DOHH2 (cell line): ENCODE measurements at regions not wholly inside any gene's neighbourhood (a gene's known extent, or its start where the extent isn't known, plus 50 kb on each side); places are given as distances from the start of the nearest gene placed in this dataset.

Experiments
- H3F3A ChIP-seq: fragments of 200-600 bp; sonication (generic), shearing (Covaris generic); 2 replicates; pipeline ENCODE4 v1.6.0; 2016; ENCODE audit warnings: antibody characterized with exemption, mild to moderate bottlenecking; ENCODE audit not compliant: control insufficient read depth, insufficient read depth
- H3K27ac ChIP-seq: fragments of 200-600 bp; sonication (generic); 2 replicates; pipeline ENCODE4 v1.5.1; 2014; ENCODE audit warnings: low read depth, mild to moderate bottlenecking, low read length, moderate library complexity
- H3K27me3 ChIP-seq: fragments of 200-600 bp; sonication (generic); 2 replicates; pipeline ENCODE4 v1.6.1; 2014; ENCODE audit warnings: mild to moderate bottlenecking, low read length, mixed read lengths; ENCODE audit not compliant: control insufficient read depth
- H3K36me3 ChIP-seq: fragments of 200-600 bp; sonication (generic); 2 replicates; pipeline ENCODE4 v1.6.1; 2014; ENCODE audit warnings: mild to moderate bottlenecking, low read length, moderate library complexity, mixed read lengths; ENCODE audit not compliant: control insufficient read depth
- H3K4me1 ChIP-seq: fragments of 200-600 bp; sonication (generic); 2 replicates; pipeline ENCODE4 v1.6.1; 2014; ENCODE audit warnings: mild to moderate bottlenecking, low read length, mixed read lengths; ENCODE audit not compliant: control insufficient read depth
- H3K4me2 ChIP-seq: fragments of 200-600 bp; sonication (generic); 2 replicates; pipeline ENCODE4 v1.6.0; 2014; ENCODE audit warnings: mild to moderate bottlenecking, low read length, moderate library complexity
- H3K4me3 ChIP-seq: fragments of 200-600 bp; sonication (generic); 2 replicates; pipeline ENCODE4 v1.5.1; 2014; ENCODE audit warnings: mild to moderate bottlenecking, low read length, mixed read lengths
- H3K79me2 ChIP-seq: fragments of 200-600 bp; sonication (generic); 2 replicates; pipeline ENCODE4 v1.6.1; 2014; ENCODE audit warnings: mild to moderate bottlenecking, low read length, mixed read lengths; ENCODE audit not compliant: control insufficient read depth
- H3K9me2 ChIP-seq: fragments of 200-600 bp; sonication (generic); replicated peaks from 2 replicates; pipeline ENCODE4 v1.6.1; 2014; ENCODE audit warnings: mild to moderate bottlenecking, low read length, mixed read lengths; ENCODE audit not compliant: control insufficient read depth
- H3K9me3 ChIP-seq: fragments of 200-600 bp; sonication (generic); 2 replicates; pipeline ENCODE4 v1.6.1; 2014; ENCODE audit warnings: antibody characterized with exemption, low read length, mixed read lengths; ENCODE audit not compliant: control insufficient read depth, insufficient read depth
- H4K20me1 ChIP-seq: fragments of 200-600 bp; sonication (generic); 2 replicates; pipeline ENCODE4 v1.6.0; 2014; ENCODE audit warnings: low read depth, mild to moderate bottlenecking, antibody characterized with exemption, low read length, moderate library complexity; ENCODE audit not compliant: control insufficient read depth, insufficient read depth
- EZH2phosphoT487 ChIP-seq: fragments of 200-600 bp; sonication (generic); IDR thresholded peaks from 2 replicates; pipeline ENCODE4 v1.6.1; 2017; ENCODE audit warnings: borderline replicate concordance, mild to moderate bottlenecking, antibody characterized with exemption, low read length, moderate library complexity, mixed read lengths
- TF ChIP-seq, protein P1 (sequence below): fragments of 200-600 bp; sonication (generic); IDR thresholded peaks from one replicate; pipeline ENCODE4 v1.5.1; 2014; ENCODE audit warnings: antibody characterized with exemption, mild to moderate bottlenecking, low read depth, low read length; ENCODE audit not compliant: poor library complexity, severe bottlenecking

DNA sequence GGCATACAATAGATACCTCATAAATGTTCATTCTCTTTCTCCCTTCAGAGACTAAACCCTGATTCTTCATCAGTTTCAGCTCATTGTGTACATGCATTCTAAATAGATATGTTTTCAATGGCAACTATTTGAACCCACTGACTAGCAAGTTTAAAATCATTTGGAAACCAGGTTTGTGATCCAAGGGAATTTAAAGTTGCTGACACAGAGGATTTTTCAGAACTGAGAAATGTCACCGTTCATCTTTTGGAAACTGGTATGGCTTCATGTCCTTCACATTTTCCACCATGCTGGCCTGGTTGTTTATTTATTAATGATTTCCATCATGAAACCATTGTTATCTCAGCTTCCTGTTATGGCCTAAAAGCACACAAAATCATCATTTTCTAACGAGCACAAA lies 81.8 kb upstream of the BARHL2 start:
- Histone ChIP-seq H3K4me3 (no peak overlapping the region), H3F3A (no peaks in the 10 kb centered on the region), H3K27ac (no peak overlapping the region), H3K36me3 (no peaks in the 10 kb centered on the region), H3K4me2 (no peak overlapping the region), H3K4me1 (no peaks in the 10 kb centered on the region), H3K9me3 (no peaks in the 10 kb centered on the region), H4K20me1 (no peaks in the 10 kb centered on the region), H3K9me2 (no peaks in the 10 kb centered on the region), H3K27me3 (no peaks in the 10 kb centered on the region), H3K79me2 (no peaks in the 10 kb centered on the region)
- TF ChIP-seq EZH2phosphoT487 = no peak
- TF ChIP-seq, protein P1, sequence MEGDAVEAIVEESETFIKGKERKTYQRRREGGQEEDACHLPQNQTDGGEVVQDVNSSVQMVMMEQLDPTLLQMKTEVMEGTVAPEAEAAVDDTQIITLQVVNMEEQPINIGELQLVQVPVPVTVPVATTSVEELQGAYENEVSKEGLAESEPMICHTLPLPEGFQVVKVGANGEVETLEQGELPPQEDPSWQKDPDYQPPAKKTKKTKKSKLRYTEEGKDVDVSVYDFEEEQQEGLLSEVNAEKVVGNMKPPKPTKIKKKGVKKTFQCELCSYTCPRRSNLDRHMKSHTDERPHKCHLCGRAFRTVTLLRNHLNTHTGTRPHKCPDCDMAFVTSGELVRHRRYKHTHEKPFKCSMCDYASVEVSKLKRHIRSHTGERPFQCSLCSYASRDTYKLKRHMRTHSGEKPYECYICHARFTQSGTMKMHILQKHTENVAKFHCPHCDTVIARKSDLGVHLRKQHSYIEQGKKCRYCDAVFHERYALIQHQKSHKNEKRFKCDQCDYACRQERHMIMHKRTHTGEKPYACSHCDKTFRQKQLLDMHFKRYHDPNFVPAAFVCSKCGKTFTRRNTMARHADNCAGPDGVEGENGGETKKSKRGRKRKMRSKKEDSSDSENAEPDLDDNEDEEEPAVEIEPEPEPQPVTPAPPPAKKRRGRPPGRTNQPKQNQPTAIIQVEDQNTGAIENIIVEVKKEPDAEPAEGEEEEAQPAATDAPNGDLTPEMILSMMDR = no peak

- no peaks in the 10 kb centered on the region for H3K27me3 ChIP-seq
- no peaks in the 10 kb centered on the region for H3K79me2 ChIP-seq
- H3K4me1 ChIP-seq = no peaks in the 10 kb centered on the region
- H3K4me2 ChIP-seq = no peak overlapping the region
- H3K27ac ChIP-seq = no peak overlapping the region
- H3K36me3 ChIP-seq = no peaks in the 10 kb centered on the region
- H3K4me3 ChIP-seq = no peak overlapping the region
- no peaks in the 10 kb centered on the region for H3K9me3 ChIP-seq
- H4K20me1 ChIP-seq = no peaks in the 10 kb centered on the region
- TF ChIP-seq, protein P1 = no peak
- no peak for TF ChIP-seq EZH2phosphoT487
- no peaks in the 10 kb centered on the region for H3F3A ChIP-seq
- no peaks in the 10 kb centered on the region for H3K9me2 ChIP-seq
These were observed 81.2 kb upstream of the BARHL2 start for GRCh38 chr1:90798344-90798743.

GRCh38 chr1:90795431-90795830 lies 78.3 kb upstream of the BARHL2 start:
- TF ChIP-seq, protein P1 = no peak
- TF ChIP-seq EZH2phosphoT487 = no peak
- Histone ChIP-seq H3F3A (no peaks in the 10 kb centered on the region), H3K4me3 (no peak overlapping the region), H3K9me3 (no peaks in the 10 kb centered on the region), H3K4me2 (no peak overlapping the region), H3K27me3 (no peaks in the 10 kb centered on the region), H3K27ac (no peak overlapping the region), H3K9me2 (no peaks in the 10 kb centered on the region), H3K79me2 (no peaks in the 10 kb centered on the region), H3K36me3 (no peaks in the 10 kb centered on the region), H4K20me1 (no peaks in the 10 kb centered on the region), H3K4me1 (no peaks in the 10 kb centered on the region)

- Histone ChIP-seq H3K4me2 (no peak overlapping the region), H3K36me3 (no peaks in the 10 kb centered on the region), H4K20me1 (no peaks in the 10 kb centered on the region), H3K9me2 (no peaks in the 10 kb centered on the region), H3K27ac (no peak overlapping the region), H3K9me3 (no peaks in the 10 kb centered on the region), H3K27me3 (no peaks in the 10 kb centered on the region), H3F3A (no peaks in the 10 kb centered on the region), H3K79me2 (no peaks in the 10 kb centered on the region), H3K4me3 (no peak overlapping the region), H3K4me1 (no peaks in the 10 kb centered on the region)
- no peak for TF ChIP-seq EZH2phosphoT487
- TF ChIP-seq, protein P1 = no peak
These were observed 69.6 kb upstream of the BARHL2 start for GRCh38 chr1:90786709-90787108.
